Central memory CD8-positive, alpha-beta T cell (primary cell): ENCODE measurements at regions not wholly inside any gene's neighbourhood (a gene's known extent, or its start where the extent isn't known, plus 50 kb on each side); places are given as distances from the start of the nearest gene placed in this dataset.

Experiments used
- ATAC-seq: fragments of 150-1000 bp; cut with Tn5 transposase; replicated peaks from 2 replicates; pipeline ENCODE4 v1.10.0; 2022; ENCODE audit warnings: mild to moderate bottlenecking, moderate FRiP score, moderate number of reproducible peaks; ENCODE audit not compliant: poor library complexity, severe bottlenecking; ENCODE audit errors: extremely low read depth
- DNase-seq, 2 donors: peaks; one replicate each; pipeline ENCODE4 v3.0.0; 2021; ENCODE audit warnings: low spot score in 2 of 2
- H3K27ac Mint-ChIP-seq: one replicate; pipeline ENCODE4 v1.8.0; 2022; ENCODE audit warnings: low read depth, mild to moderate bottlenecking, moderate library complexity, mixed read lengths
- H3K27me3 Mint-ChIP-seq: one replicate; pipeline ENCODE4 v1.8.0; 2022; ENCODE audit warnings: mixed read lengths
- H3K36me3 Mint-ChIP-seq: one replicate; pipeline ENCODE4 v1.8.0; 2022; ENCODE audit warnings: mild to moderate bottlenecking, moderate library complexity, mixed read lengths; ENCODE audit not compliant: insufficient read depth
- H3K4me1 Mint-ChIP-seq: one replicate; pipeline ENCODE4 v1.8.0; 2022; ENCODE audit warnings: mixed read lengths
- H3K4me3 Mint-ChIP-seq: one replicate; pipeline ENCODE4 v1.8.0; 2022; ENCODE audit warnings: mild to moderate bottlenecking, moderate library complexity, mixed read lengths
- H3K9me3 Mint-ChIP-seq: one replicate; pipeline ENCODE4 v1.8.0; 2022; ENCODE audit warnings: mixed read lengths

DNA sequence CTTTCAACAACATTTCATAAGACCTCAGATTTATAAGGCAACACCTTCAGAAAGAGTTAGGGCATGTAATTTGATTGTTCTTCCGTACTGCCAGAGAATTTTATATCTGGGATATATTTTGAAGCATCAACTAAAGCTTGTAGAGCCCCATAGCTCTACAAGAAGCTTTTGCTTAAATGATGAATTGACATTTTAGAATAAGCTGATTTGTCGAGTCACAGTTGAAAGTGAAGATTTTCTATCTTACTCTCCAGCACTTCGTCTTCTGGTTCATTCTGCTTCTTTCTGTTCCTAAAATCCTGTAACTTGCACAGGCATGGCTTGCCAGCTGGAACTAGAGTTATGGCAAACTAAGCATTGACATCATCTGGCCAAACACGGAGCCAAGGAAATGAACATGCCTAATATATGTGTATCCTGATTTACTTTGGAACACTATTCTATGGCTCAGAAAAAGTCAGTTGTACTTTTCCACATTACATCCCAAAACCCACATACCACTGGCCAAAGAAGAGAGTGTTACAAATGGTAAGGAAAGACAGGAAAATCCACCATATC is 68.6 kb upstream of the MAST4 start:
- ATAC-seq = no peak
- peaks cover 7% of the 10 kb centered on the region for H3K27me3 Mint-ChIP-seq
- H3K4me1 Mint-ChIP-seq = no peaks in the 10 kb centered on the region
- H3K27ac Mint-ChIP-seq = no peak overlapping the region
- no peak for DNase-seq
- no peaks in the 10 kb centered on the region for H3K36me3 Mint-ChIP-seq
- H3K9me3 Mint-ChIP-seq = no peaks in the 10 kb centered on the region
- no peak overlapping the region for H3K4me3 Mint-ChIP-seq

DNA sequence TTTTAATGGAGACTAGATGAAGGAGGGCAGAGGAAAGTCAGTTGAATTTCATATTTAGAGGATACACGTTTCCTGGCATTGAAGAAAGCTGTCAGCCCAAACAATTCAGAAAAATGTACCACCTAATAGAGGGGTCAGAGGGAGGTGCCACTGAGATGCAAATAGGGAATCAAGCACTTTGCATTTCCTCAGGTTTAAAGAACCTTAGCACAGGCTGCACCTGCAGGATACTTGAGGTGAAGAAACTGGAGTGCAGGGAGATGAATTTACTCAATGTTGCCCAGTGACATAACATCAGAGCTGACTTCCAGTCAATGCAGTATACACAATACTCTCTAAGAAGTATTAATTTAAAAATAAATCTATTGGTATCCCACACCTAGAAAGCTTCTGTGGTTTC is 67.0 kb upstream of the MAST4 start:
- H3K27me3 Mint-ChIP-seq = peaks cover 15% of the 10 kb centered on the region
- no peaks in the 10 kb centered on the region for H3K4me1 Mint-ChIP-seq
- no peak overlapping the region for H3K27ac Mint-ChIP-seq
- no peak overlapping the region for H3K4me3 Mint-ChIP-seq
- H3K9me3 Mint-ChIP-seq = no peaks in the 10 kb centered on the region
- no peaks in the 10 kb centered on the region for H3K36me3 Mint-ChIP-seq
- ATAC-seq (no peak), DNase-seq (no peak)

DNA sequence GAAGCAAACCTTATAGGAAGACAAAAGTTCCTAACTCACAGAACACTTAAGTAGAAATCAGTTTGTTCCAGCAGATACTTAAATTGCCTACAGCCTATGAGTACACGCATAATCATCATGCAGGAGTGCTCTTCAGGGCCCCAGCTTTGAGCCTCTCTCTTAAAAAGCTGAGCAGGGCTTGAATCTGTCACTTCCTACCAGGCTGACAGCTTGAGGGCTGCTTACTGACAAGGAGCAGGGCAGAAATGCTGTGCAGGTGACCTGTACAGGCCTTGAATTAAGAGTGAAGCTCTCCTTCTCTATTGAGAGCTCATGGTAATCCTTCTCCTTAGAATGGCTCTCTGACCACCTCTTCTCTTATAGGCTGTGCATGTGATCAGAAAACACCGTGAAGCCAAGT is 66.5 kb upstream of the MAST4 start:
- Mint-ChIP-seq H3K27me3 (peaks cover 20% of the 10 kb centered on the region), H3K36me3 (no peaks in the 10 kb centered on the region), H3K9me3 (no peaks in the 10 kb centered on the region), H3K27ac (no peak overlapping the region), H3K4me1 (no peaks in the 10 kb centered on the region), H3K4me3 (no peak overlapping the region)
- ATAC-seq (no peak), DNase-seq (no peak)

DNA sequence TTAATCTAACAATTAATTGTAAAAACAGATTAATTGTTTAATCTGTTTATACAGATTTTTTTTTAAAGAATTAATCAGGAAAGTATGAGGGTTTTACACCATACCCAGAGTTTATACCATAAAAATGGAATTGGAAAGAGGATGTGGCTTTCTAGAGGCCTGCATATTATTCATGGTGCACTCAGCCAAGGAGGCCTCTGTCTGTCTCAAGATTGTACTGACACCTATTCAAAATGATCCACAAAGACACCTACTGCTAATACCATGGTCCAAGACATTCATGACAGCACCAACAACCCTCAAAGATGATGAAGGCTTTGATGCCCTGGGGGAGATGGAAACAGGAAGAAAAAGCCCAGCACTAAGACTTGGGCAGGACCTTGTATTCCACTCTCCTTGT is 58.1 kb upstream of the MAST4 start:
- Mint-ChIP-seq H3K4me3 (no peak overlapping the region), H3K27ac (no peak overlapping the region), H3K9me3 (no peaks in the 10 kb centered on the region), H3K36me3 (no peaks in the 10 kb centered on the region), H3K27me3 (peaks cover 27% of the 10 kb centered on the region), H3K4me1 (no peaks in the 10 kb centered on the region)
- no peak for ATAC-seq
- no peak for DNase-seq

DNA sequence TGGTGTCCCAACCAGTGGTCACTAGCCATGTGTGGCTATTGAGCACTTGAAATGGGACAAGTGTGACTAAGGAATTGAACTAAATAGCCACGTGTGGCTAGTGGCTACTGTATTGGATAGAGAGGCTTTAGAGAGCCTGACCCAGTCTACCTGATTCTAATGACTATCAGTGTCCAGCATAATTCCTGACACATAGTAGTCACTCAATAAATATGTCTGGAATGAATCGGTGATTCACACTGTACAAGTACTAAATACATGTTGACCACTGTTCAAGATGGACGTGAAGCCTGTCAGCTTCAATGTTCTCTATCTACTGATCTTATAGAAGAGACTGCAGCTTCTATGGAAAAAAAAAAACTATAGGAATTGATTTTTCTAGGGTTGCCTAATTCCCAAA is 57.7 kb upstream of the MAST4 start:
- H3K4me1 Mint-ChIP-seq = no peaks in the 10 kb centered on the region
- H3K27ac Mint-ChIP-seq = no peak overlapping the region
- DNase-seq (no peak), ATAC-seq (no peak)
- no peak overlapping the region for H3K4me3 Mint-ChIP-seq
- H3K9me3 Mint-ChIP-seq = no peaks in the 10 kb centered on the region
- peaks cover 26% of the 10 kb centered on the region for H3K27me3 Mint-ChIP-seq
- H3K36me3 Mint-ChIP-seq = no peaks in the 10 kb centered on the region

DNA sequence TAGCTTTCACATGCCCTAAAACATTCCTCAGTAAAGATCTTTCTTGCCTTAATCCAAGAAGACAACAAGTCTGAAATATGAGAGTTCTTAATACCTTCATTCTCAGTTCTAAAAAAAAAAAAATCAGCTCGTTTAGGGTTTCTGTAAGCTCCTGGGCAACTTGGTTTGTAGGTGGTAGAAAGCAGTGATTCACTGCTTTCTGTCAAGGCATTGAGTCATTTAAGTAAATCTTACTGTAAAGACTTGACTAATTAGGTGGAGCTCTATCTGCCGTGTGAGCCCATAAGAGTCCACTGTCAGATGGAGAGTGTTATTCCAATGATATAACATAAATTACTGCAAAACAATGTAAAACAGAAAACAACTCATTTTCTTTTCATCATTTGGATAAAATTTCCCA is 56.1 kb upstream of the MAST4 start:
- Mint-ChIP-seq H3K36me3 (no peaks in the 10 kb centered on the region), H3K9me3 (no peaks in the 10 kb centered on the region), H3K4me1 (no peaks in the 10 kb centered on the region), H3K4me3 (no peak overlapping the region), H3K27me3 (peaks cover 10% of the 10 kb centered on the region), H3K27ac (no peak overlapping the region)
- no peak for DNase-seq
- no peak for ATAC-seq

DNA sequence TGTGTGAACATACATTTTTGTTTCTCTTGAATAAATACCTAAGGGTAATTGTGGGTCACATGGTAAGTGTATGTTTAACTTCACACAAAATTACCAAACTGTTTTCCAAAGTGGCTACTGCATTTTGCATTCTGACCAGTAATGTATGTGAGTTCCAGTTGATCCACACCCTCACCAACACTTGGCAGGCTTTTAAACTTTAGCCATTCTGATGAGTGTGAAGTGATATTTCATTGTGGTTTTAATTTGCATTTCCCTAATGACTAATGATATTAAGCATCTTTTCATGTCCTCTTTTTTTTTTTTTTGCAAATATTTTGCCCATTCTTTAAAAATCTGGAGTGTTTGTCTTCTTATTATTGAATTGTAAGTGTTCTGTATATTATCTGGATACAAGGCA is 53.5 kb upstream of the MAST4 start:
- Mint-ChIP-seq H3K27me3 (no peaks in the 10 kb centered on the region), H3K36me3 (no peaks in the 10 kb centered on the region), H3K4me3 (no peak overlapping the region), H3K27ac (no peak overlapping the region), H3K4me1 (no peaks in the 10 kb centered on the region), H3K9me3 (peaks cover 2% of the 10 kb centered on the region)
- no peak for DNase-seq
- ATAC-seq = no peak
